RWPE2 (cell line): ENCODE measurements at regions not wholly inside any gene's neighbourhood (a gene's known extent, or its start where the extent isn't known, plus 50 kb on each side); places are given as distances from the start of the nearest gene placed in this dataset.

Source experiments
- ATAC-seq: fragments of 200-7000 bp; cut with Tn5 transposase; 3 replicates; pipeline ENCODE4 v1.9.1; 2021; ENCODE audit warnings: low read depth
- DNase-seq: peaks from one replicate; pipeline ENCODE4 v3.0.0-alpha.2; 2020; ENCODE audit warnings: low spot score
- H3K27ac ChIP-seq: fragments of 450-650 bp; 2 replicates; pipeline ENCODE4 v1.5.1; 2017; ENCODE audit warnings: mild to moderate bottlenecking; ENCODE audit not compliant: poor library complexity, severe bottlenecking
- H3K27me3 ChIP-seq: fragments of 250-450 bp; sonication (Bioruptor Pico); 2 replicates; pipeline ENCODE4 v1.5.1; 2021; ENCODE audit warnings: mild to moderate bottlenecking, moderate library complexity; ENCODE audit not compliant: insufficient read depth, poor library complexity, severe bottlenecking
- H3K36me3 ChIP-seq: fragments of 250-450 bp; sonication (Bioruptor Pico); 2 replicates; pipeline ENCODE4 v1.5.1; 2020; ENCODE audit warnings: low read depth, mild to moderate bottlenecking, moderate library complexity
- H3K4me1 ChIP-seq: fragments of 250-450 bp; sonication (Bioruptor Pico); 2 replicates; pipeline ENCODE4 v1.5.1; 2021; ENCODE audit warnings: mild to moderate bottlenecking, moderate library complexity; ENCODE audit not compliant: insufficient read depth, poor library complexity, severe bottlenecking
- H3K4me3 ChIP-seq: fragments of 250-450 bp; sonication (Bioruptor Pico); 2 replicates; pipeline ENCODE4 v1.5.1; 2021; ENCODE audit warnings: mild to moderate bottlenecking, moderate library complexity; ENCODE audit not compliant: severe bottlenecking
- H3K9me3 ChIP-seq: fragments of 250-450 bp; sonication (Bioruptor Pico); 2 replicates; pipeline ENCODE4 v1.5.1; 2021; ENCODE audit warnings: mild to moderate bottlenecking, moderate library complexity; ENCODE audit not compliant: severe bottlenecking
- TF ChIP-seq, protein P1 (sequence below): fragments of 450-650 bp; IDR thresholded peaks from one replicate; pipeline ENCODE4 v1.5.1; 2017; ENCODE audit warnings: mild to moderate bottlenecking, moderate library complexity; ENCODE audit not compliant: poor library complexity, severe bottlenecking

DNA sequence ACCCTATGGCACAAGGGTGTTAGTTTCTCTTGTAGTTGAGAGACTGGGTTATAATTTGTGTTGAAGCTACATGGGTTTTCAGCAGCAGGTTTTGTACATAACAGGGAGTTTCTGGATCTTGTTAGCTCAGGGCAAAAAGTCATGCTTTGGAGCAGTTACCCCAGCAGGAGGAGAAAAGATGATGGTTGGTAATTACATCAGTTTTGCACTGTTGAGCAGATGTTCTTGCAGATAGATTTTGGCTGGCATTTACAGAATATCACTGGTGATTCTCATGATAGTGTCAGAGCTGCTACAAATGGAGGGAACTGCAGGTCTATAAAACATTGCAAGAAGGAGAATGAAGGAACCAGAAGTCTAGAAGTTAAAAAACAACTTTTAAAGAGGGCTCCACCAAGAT is 215.2 kb upstream of the ATP5MC3 start:
- DNase-seq, result no peak
- Histone ChIP-seq H3K9me3 (no peaks in the 10 kb centered on the region), H3K4me1 (no peaks in the 10 kb centered on the region), H3K36me3 (no peaks in the 10 kb centered on the region), H3K27ac (no peak overlapping the region), H3K4me3 (no peak overlapping the region), H3K27me3 (no peaks in the 10 kb centered on the region)
- TF ChIP-seq, protein P1, sequence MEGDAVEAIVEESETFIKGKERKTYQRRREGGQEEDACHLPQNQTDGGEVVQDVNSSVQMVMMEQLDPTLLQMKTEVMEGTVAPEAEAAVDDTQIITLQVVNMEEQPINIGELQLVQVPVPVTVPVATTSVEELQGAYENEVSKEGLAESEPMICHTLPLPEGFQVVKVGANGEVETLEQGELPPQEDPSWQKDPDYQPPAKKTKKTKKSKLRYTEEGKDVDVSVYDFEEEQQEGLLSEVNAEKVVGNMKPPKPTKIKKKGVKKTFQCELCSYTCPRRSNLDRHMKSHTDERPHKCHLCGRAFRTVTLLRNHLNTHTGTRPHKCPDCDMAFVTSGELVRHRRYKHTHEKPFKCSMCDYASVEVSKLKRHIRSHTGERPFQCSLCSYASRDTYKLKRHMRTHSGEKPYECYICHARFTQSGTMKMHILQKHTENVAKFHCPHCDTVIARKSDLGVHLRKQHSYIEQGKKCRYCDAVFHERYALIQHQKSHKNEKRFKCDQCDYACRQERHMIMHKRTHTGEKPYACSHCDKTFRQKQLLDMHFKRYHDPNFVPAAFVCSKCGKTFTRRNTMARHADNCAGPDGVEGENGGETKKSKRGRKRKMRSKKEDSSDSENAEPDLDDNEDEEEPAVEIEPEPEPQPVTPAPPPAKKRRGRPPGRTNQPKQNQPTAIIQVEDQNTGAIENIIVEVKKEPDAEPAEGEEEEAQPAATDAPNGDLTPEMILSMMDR, result no peak
- ATAC-seq, result no peak

DNA sequence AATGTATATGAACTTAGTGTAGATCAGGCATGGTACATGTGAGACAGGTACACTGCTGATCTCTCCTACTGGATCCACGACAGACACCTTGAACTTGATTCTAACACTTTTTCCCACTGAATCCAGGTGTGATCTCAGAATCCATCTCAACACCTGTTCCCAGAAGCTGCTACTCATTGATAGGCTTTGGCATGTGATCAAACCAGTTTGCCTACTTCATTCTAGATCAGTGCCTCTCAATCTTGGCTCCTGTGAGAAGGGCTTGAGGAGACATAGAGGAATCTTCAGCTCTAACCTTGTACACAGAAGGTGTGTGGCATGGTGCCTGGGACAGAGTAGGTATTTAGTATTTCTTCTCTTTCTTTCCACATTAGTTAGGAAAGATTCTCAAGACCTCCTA is 212.3 kb upstream of the ATP5MC3 start:
- ATAC-seq (no peak), DNase-seq (no peak)
- H3K27ac ChIP-seq, result no peak overlapping the region
- no peaks in the 10 kb centered on the region for H3K27me3 ChIP-seq
- no peaks in the 10 kb centered on the region for H3K4me1 ChIP-seq
- TF ChIP-seq, protein P1, result no peak
- H3K4me3 ChIP-seq, result no peak overlapping the region
- H3K9me3 ChIP-seq, result no peaks in the 10 kb centered on the region
- H3K36me3 ChIP-seq, result no peaks in the 10 kb centered on the region

- TF ChIP-seq, protein P1, result no peak
Measured at GRCh38 chr2:175383286-175383685, 201.8 kb upstream of the ATP5MC3 start.

GRCh38 chr2:175373729-175374128 is 192.2 kb upstream of the ATP5MC3 start:
- no peaks in the 10 kb centered on the region for H3K4me1 ChIP-seq
- TF ChIP-seq, protein P1, result no peak
- DNase-seq (no peak), ATAC-seq (no peak)
- H3K27me3 ChIP-seq, result peaks cover 5% of the 10 kb centered on the region
- no peaks in the 10 kb centered on the region for H3K9me3 ChIP-seq
- no peak overlapping the region for H3K4me3 ChIP-seq
- no peak overlapping the region for H3K27ac ChIP-seq
- H3K36me3 ChIP-seq, result no peaks in the 10 kb centered on the region

More at GRCh38 chr2:175383286-175383685, 201.8 kb upstream of the ATP5MC3 start:
- H3K36me3 ChIP-seq, result no peaks in the 10 kb centered on the region
- H3K9me3 ChIP-seq, result no peaks in the 10 kb centered on the region
- no peaks in the 10 kb centered on the region for H3K27me3 ChIP-seq
- DNase-seq, result no peak
- no peak overlapping the region for H3K4me3 ChIP-seq
- H3K4me1 ChIP-seq, result no peaks in the 10 kb centered on the region
- H3K27ac ChIP-seq, result no peak overlapping the region
- no peak for ATAC-seq

DNA sequence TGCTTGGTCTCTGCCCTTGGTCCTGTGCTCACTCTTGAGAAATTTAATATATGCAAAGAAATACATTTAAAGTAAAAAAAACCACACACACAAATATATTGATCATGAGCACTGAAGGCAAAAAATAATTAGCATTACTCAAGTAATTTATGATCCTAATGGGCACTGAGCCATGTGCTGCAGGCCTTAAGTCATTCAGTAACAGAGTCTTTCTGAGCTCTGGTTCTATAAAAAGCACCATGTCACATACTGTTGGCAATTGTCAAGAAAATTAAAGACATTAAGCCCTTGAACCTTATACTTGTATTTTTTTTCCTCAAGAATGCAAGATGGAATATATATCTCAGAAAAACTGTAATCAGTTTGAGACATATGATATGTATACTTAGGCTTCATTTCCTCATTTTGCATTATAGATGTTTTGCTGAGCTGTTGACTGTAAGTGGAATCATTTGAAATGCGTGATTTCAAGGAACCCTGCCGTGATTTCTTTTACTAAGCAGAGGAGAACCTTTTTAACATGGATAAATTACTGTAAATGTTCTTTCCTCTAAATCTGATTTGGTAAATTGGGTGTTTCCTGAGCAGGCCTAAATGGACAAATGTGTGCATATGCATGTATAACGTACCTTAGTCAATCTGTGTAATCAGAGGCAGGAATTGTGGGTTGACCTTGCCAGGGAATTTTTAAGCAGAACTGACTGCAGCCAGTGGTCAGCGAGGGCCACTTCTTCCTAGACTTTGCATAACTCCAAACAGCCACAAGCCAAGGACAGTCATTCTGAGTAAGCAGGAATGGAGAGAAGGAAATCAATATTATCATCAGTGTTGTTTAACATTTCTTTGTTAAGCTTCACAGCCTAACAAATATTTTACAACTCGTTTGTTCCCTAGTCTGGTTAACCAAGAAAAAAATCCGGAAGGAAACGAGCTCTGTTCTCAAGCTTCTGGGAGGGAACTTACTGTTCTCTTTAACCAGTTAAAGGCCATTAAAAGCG is 191.5 kb upstream of the ATP5MC3 start:
- H3K27me3 ChIP-seq, result peaks cover 5% of the 10 kb centered on the region
- no peaks in the 10 kb centered on the region for H3K9me3 ChIP-seq
- no peaks in the 10 kb centered on the region for H3K36me3 ChIP-seq
- DNase-seq, result no peak
- no peak overlapping the region for H3K4me3 ChIP-seq
- ATAC-seq, result no peak
- H3K27ac ChIP-seq, result no peak overlapping the region
- TF ChIP-seq, protein P1, result no peak
- no peaks in the 10 kb centered on the region for H3K4me1 ChIP-seq
